Adrenal gland (tissue), 5 donors: ENCODE measurements at regions not wholly inside any gene's neighbourhood (a gene's known extent, or its start where the extent isn't known, plus 50 kb on each side); places are given as distances from the start of the nearest gene placed in this dataset.

Source experiments
- POLR2A ChIP-seq, 2 donors: fragments of 450-650 bp; IDR thresholded peaks; one replicate each; pipeline ENCODE4 v1.6.1; 2017; ENCODE audit warnings: antibody characterized with exemption in 2 of 2, mild to moderate bottlenecking in 2 of 2, moderate library complexity in 1 of 2
- TF ChIP-seq, protein P1 (sequence below), 6 experiments: fragments of 450-650 bp in 4 of 6; fragments of 200-600 bp in 2 of 6; sonication (generic) in 1 of 6; IDR thresholded peaks; 1 replicate in 5 of 6; 2 replicates in 1 of 6; pipeline versions ENCODE4 v1.5.1 to v1.8.0; 2016 to 2021; ENCODE audit warnings: antibody characterized with exemption in 6 of 6, mild to moderate bottlenecking in 2 of 6, moderate library complexity in 1 of 6
- donor health status: DM: no; HTN: no; CAD: no.

DNA sequence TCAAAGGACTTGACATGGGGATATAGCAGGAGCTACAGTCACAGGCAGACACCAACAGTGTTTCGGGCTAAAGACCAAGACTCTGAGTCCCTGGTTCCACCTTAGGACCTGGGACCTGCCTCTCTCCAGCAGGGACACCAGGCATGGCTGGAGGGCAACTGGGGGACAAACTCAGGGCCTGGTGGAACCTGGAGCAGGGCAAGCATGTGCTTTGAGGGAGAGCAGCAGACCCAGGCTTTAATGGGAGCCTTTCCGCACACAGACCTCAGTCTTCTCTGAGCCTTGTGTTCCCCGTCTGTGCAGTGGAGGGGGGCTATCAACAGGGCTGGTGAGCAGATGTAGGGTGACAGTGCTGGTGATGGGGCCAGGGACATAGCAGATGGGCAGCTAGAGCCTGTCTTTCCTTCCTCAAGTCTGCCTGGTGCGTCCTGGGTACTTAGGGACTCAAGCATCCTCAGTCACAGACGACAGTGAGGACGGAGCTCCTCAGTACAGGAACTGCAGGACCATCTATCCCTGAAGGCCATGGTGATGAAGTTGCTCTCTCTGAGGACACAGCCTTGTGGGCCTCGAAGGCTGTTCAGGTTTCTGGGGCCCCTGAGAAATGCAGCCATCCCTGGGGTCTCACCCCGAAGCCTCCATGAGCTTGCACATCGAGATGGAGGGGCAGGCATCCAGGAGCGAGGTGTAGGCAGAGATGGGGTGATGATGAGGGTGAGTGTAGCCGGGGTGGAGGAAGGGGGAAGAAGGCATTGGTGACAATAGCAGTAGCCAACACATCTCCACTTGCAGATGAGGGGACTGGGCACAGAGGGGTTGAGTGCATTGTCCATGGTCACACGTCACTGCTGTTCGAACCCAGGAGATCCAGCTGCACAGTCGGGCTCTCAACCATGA lies 593.4 kb downstream of the PTPRU start:
- no peak for TF ChIP-seq POLR2A (IDR thresholded peaks at IDR 0.05)
- TF ChIP-seq, protein P1, sequence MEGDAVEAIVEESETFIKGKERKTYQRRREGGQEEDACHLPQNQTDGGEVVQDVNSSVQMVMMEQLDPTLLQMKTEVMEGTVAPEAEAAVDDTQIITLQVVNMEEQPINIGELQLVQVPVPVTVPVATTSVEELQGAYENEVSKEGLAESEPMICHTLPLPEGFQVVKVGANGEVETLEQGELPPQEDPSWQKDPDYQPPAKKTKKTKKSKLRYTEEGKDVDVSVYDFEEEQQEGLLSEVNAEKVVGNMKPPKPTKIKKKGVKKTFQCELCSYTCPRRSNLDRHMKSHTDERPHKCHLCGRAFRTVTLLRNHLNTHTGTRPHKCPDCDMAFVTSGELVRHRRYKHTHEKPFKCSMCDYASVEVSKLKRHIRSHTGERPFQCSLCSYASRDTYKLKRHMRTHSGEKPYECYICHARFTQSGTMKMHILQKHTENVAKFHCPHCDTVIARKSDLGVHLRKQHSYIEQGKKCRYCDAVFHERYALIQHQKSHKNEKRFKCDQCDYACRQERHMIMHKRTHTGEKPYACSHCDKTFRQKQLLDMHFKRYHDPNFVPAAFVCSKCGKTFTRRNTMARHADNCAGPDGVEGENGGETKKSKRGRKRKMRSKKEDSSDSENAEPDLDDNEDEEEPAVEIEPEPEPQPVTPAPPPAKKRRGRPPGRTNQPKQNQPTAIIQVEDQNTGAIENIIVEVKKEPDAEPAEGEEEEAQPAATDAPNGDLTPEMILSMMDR (IDR thresholded peaks at IDR 0.05) = no peak
